D721Med (cell line): ENCODE measurements at regions not wholly inside any gene's neighbourhood (a gene's known extent, or its start where the extent isn't known, plus 50 kb on each side); places are given as distances from the start of the nearest gene placed in this dataset.

Source experiments
- DNase-seq: peaks from one replicate; pipeline ENCODE4 v3.0.0; 2011; ENCODE audit warnings: low spot score; ENCODE audit not compliant: insufficient read length
- FAIRE-seq: peaks from 2 replicates; lab custom pipeline; 2011; peaks lifted over from hg19 to GRCh38; lab: Jason Lieb, UNC
- TF ChIP-seq, protein P1 (sequence below): IDR thresholded peaks from 2 replicates; pipeline ENCODE4 v1.5.1; 2012; ENCODE audit warnings: mild to moderate bottlenecking, control low read depth; ENCODE audit not compliant: insufficient read depth; ENCODE audit errors: missing control alignments

DNA sequence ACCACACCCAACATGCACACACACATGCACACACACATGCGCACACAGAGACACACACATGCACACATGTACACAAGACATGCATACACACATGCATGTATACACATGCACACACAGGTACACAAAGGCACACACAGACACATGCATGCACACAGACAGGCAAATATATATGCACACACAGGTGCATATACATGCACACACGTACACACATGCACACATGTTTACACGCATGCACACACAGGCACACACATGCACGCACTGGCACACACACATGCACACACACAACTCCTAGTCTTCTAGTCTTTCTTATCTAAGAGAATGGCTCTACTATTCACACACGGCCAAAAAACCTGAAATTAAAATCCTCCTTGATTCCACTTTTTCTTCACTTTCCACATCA lies 222.7 kb upstream of the PLD5 start:
- TF ChIP-seq, protein P1, sequence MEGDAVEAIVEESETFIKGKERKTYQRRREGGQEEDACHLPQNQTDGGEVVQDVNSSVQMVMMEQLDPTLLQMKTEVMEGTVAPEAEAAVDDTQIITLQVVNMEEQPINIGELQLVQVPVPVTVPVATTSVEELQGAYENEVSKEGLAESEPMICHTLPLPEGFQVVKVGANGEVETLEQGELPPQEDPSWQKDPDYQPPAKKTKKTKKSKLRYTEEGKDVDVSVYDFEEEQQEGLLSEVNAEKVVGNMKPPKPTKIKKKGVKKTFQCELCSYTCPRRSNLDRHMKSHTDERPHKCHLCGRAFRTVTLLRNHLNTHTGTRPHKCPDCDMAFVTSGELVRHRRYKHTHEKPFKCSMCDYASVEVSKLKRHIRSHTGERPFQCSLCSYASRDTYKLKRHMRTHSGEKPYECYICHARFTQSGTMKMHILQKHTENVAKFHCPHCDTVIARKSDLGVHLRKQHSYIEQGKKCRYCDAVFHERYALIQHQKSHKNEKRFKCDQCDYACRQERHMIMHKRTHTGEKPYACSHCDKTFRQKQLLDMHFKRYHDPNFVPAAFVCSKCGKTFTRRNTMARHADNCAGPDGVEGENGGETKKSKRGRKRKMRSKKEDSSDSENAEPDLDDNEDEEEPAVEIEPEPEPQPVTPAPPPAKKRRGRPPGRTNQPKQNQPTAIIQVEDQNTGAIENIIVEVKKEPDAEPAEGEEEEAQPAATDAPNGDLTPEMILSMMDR, result no peak
- DNase-seq, result no peak
- FAIRE-seq, result no peak

DNA sequence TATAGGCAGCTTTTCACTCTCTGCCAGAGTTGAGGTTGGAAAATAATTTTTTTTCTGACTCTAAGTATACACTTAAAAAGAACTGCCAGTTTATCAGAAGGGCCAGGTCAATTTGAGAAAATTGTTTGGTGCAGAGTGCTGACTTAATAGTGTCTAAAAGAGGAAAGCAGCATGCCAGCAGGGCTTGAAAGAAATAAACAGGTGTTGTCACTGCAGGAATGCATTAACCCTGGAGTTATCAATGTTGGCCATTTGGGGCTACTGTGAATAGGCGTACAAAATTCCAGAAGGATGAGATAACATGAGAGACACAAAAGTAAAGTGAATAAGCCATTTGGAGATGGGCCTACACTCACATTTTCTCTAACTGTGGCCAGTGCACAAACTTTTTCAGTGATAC lies 220.6 kb upstream of the PLD5 start:
- FAIRE-seq (no peak), DNase-seq (no peak)
- TF ChIP-seq, protein P1, result no peak

DNA sequence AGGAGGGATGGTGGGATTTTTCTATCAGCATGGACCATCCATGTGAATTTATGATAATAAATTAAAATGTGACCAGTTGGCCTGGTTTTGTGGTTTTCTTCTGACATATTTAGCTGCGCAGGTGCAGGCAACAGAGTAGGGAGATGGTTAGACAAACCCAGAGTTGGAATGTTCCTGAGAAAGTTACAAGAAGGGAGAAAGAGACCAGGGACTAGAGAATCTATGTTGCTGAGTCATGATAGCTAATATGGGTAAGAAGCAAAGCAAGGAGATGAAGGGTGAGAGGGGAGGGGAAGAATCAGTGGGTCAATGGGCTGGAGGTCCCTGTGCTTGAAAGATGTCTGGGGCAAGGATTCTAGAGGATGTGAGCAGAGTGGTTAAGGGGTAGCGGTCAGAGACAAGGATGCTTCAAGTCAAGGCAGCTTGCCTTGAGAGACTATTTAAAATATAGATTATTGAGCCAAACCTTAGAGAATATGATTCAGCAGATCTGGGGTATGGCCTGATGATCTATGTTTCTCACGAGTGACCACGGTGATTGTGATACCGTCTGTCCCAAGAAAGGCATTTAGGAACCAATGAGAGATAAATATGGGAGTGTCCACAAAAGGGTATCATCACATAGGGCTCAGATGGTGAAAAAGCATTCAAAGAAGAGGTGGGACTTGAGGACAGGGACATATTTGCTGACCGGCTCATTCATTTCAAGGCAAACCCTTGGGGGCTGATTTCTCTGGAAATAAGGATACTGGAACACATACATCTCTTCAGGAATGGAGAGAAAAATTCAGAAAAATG lies 219.7 kb upstream of the PLD5 start:
- FAIRE-seq (no peak), DNase-seq (no peak)
- TF ChIP-seq, protein P1, result no peak

DNA sequence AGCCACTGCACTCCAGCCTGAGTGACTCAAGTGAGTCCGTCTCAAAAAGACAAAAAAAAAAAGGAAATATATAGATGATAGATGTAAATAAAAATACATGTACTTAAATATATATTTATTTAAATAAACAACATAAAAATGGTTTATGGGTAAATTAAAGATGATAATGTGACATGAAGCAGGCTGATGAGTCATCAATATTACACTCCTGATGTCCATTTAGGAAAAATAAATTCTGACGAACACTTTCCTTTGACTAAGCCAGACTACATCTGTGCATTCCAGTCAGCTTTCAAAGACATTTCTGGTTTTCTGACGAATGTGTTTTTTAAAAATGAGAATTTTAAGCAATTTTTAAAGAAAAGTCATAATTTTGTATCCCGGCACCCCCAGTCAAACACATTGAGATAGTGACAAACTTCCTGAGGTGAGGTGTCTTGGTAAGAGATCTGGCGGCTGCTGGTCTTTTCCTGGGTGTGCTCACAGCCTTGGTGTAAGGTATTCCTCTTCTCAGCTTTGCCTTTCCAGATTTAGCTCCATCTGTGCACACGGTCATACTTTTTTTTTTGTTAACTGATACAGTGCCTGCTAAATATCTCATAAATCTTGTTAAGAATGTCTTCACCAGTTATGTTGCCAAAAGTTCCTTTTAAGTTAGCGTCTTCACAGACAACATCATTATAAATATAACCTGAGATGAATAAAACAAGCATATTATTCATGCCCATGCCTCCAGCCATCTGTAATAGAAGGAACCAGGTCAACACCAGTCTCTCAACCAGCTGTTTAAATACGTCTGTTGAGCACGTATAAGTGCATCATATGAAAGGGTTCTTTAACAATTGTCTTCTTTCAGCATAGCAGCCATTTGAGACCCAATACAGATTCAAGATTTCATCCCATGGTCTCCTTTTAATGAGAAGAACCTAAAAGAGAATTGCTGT lies 214.5 kb upstream of the PLD5 start:
- no peak for FAIRE-seq
- TF ChIP-seq, protein P1, result no peak
- no peak for DNase-seq

DNA sequence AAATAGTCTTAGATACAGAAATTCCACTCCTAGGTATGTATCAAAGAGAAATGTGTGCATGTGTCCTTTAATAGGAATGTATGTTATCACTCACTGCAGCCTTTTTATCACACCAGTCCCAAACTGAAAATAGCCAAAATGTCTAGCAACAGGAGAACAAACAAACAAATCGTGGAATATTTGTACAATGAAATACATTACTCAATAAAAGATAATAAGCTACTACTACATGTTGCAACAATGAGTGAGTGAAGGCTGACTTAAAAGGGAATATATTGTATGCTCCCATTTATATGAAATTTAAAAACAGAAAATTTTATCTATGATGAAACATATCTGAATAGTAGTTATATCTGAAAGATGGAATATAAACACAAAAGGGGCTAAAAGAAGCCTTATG lies 212.1 kb upstream of the PLD5 start:
- FAIRE-seq (no peak), DNase-seq (no peak)
- TF ChIP-seq, protein P1, result no peak

DNA sequence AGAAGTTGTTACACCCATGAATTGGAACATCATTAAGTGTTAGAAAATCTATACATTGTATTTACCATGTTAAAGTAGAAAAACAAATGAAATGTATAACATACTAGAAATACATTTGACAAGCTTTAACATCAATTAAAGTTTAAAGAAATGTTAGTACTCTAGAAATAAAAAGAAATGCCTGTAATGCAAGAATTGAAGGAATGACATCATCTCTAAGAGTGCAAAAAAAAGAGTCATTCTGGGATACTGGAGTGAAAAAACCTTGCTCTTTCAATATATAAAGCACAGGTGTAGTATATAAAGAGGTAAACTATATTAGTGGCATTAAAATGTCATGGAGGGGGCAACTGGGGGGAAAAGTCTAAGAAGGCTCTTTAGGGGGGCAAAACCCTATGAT lies 210.8 kb upstream of the PLD5 start:
- FAIRE-seq (no peak), DNase-seq (no peak)
- TF ChIP-seq, protein P1, result no peak
